NB4 (cell line): ENCODE measurements at regions not wholly inside any gene's neighbourhood (a gene's known extent, or its start where the extent isn't known, plus 50 kb on each side); places are given as distances from the start of the nearest gene placed in this dataset.

Experiments
- MYC ChIP-seq: IDR thresholded peaks from 2 replicates; pipeline ENCODE4 v1.6.1; 2011; ENCODE audit warnings: low read depth, low read length
- POLR2A ChIP-seq: IDR thresholded peaks from 2 replicates; pipeline ENCODE4 v1.6.1; 2011; ENCODE audit warnings: mild to moderate bottlenecking; ENCODE audit not compliant: insufficient read length; ENCODE audit errors: extremely low read depth
- TF ChIP-seq, protein P1 (sequence below): IDR thresholded peaks from one replicate; pipeline ENCODE4 v1.5.1; 2012; ENCODE audit warnings: low read depth, low read length

DNA sequence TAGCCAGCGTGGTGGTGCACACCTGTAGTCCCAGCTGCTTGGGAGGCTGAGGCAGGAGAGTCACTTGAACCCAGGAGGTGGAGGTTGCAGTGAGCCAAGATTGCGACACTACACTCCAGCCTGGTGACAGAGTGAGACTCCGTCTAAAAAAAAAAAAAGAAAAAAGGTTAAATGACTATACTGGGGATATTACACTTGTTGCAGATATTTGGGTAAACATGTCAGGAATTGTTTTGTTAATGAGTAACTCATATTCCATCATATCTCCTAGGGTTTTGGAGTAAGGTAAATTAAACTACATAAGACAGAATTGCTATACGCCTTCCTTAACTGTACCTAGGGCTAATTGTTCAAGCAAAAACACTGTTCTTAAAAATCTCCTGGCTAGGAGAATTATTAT, 291.4 kb upstream of the IGFBP7 start:
- TF ChIP-seq, protein P1, sequence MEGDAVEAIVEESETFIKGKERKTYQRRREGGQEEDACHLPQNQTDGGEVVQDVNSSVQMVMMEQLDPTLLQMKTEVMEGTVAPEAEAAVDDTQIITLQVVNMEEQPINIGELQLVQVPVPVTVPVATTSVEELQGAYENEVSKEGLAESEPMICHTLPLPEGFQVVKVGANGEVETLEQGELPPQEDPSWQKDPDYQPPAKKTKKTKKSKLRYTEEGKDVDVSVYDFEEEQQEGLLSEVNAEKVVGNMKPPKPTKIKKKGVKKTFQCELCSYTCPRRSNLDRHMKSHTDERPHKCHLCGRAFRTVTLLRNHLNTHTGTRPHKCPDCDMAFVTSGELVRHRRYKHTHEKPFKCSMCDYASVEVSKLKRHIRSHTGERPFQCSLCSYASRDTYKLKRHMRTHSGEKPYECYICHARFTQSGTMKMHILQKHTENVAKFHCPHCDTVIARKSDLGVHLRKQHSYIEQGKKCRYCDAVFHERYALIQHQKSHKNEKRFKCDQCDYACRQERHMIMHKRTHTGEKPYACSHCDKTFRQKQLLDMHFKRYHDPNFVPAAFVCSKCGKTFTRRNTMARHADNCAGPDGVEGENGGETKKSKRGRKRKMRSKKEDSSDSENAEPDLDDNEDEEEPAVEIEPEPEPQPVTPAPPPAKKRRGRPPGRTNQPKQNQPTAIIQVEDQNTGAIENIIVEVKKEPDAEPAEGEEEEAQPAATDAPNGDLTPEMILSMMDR = no peak
- TF ChIP-seq POLR2A = no peak
- TF ChIP-seq MYC = no peak
